OCI-LY7 (cell line): ENCODE measurements at regions not wholly inside any gene's neighbourhood (a gene's known extent, or its start where the extent isn't known, plus 50 kb on each side); places are given as distances from the start of the nearest gene placed in this dataset.

Experiments
- CTCF ChIP-seq: fragments of 200-600 bp; sonication (generic); conservative IDR thresholded peaks from 2 replicates; pipeline ENCODE4 v1.5.1; 2014; ENCODE audit warnings: mild to moderate bottlenecking, antibody characterized with exemption, low read length, moderate library complexity, mixed read lengths
- EZH2phosphoT487 ChIP-seq: fragments of 200-600 bp; sonication (generic); IDR thresholded peaks from 2 replicates; pipeline ENCODE4 v1.6.1; 2018; ENCODE audit warnings: low read depth, borderline replicate concordance, mild to moderate bottlenecking, mixed run types, antibody characterized with exemption, low read length, moderate library complexity, mixed read lengths

- TF ChIP-seq CTCF (no peak), EZH2phosphoT487 (no peak)
These were observed 63.4 kb downstream of the TAF11L14 start for GRCh38 chr5:17697671-17698070.
